HepG2 (cell line): ENCODE measurements at regions not wholly inside any gene's neighbourhood (a gene's known extent, or its start where the extent isn't known, plus 50 kb on each side); places are given as distances from the start of the nearest gene placed in this dataset.

Source experiments
- ATAC-seq: fragments of 200-7000 bp; cut with Tn5 transposase; 3 replicates; pipeline ENCODE4 v1.9.1; 2020; ENCODE audit warnings: mild to moderate bottlenecking, moderate library complexity
- BruUV-seq: library from RNA; stranded (reverse); fragments of 400-500 nt; replicated peaks from 2 replicates; lab custom pipeline; 2021; lab: Mats Ljungman, UMichigan
- CTCF ChIA-PET: fragments of 300-600 bp; formaldehyde crosslinking; extraction: SDS; loops from one replicate; lab custom pipeline; 2021; ENCODE audit warnings: low total read pairs, inconsistent platforms, low intra/inter-chr PET ratio; lab: Yijun Ruan, JAX
- POLR2A ChIA-PET: fragments of 350-600 bp; sonication (Branson Sonifier 250); formaldehyde crosslinking; loops from one replicate; lab custom pipeline; 2020; ENCODE audit warnings: antibody characterized with exemption, inconsistent platforms; lab: Yijun Ruan, JAX
- DNase-seq: peaks from one replicate; pipeline ENCODE4 v3.0.0-alpha.2; 2015; ENCODE audit warnings: low spot score
- FAIRE-seq: peaks from 3 replicates; lab custom pipeline; 2011; peaks lifted over from hg19 to GRCh38; lab: Jason Lieb, UNC
- H2AFZ ChIP-seq: one replicate; pipeline ENCODE4 v1.6.1; 2011; ENCODE audit warnings: low read length, inconsistent platforms
- H3K27ac ChIP-seq: fragments of 300-600 bp; 3 replicates; pipeline ENCODE4 v1.8.0; 2011; ENCODE audit warnings: mixed run types, mild to moderate bottlenecking, mixed read lengths, low read length, inconsistent platforms; ENCODE audit not compliant: insufficient read depth; ENCODE audit errors: extremely low read length
- H3K27me3 ChIP-seq, 2 experiments: fragments of 200-600 bp in 1 of 2; 2 replicates in 1 of 2; 3 replicates in 1 of 2; pipeline versions ENCODE4 v1.6.0 to v1.8.0; 2011; ENCODE audit warnings: low read length in 2 of 2, mild to moderate bottlenecking in 2 of 2, moderate library complexity in 2 of 2, inconsistent platforms in 1 of 2; ENCODE audit not compliant: insufficient read depth in 2 of 2, control insufficient read depth in 1 of 2
- H3K36me3 ChIP-seq, 2 experiments: fragments of 200-600 bp in 1 of 2; replicated peaks in 1 of 2; 2 replicates in 1 of 2; 3 replicates in 1 of 2; pipeline versions ENCODE4 v1.5.1 to v1.8.0; 2011; ENCODE audit warnings: low read length in 2 of 2, inconsistent platforms in 1 of 2; ENCODE audit not compliant: insufficient read depth in 2 of 2, control insufficient read depth in 1 of 2
- H3K4me1 ChIP-seq: 2 replicates; pipeline ENCODE4 v1.5.1; 2012; ENCODE audit warnings: low read length, inconsistent platforms; ENCODE audit not compliant: insufficient read depth
- H3K4me2 ChIP-seq: 2 replicates; pipeline ENCODE4 v1.6.0; 2011; ENCODE audit warnings: low read depth, low read length, inconsistent platforms
- H3K4me3 ChIP-seq, 3 experiments: fragments of 200-600 bp in 1 of 3; sonication (generic), shearing (Covaris generic) in 1 of 3; replicated peaks in 1 of 3; 2 replicates each; pipeline ENCODE4 v1.5.1; 2011 to 2016; ENCODE audit warnings: low read length in 3 of 3, inconsistent platforms in 2 of 3, low read depth in 2 of 3, mild to moderate bottlenecking in 2 of 3, control low read depth in 1 of 3, mixed read lengths in 1 of 3; ENCODE audit not compliant: insufficient read depth in 1 of 3
- H3K79me2 ChIP-seq: one replicate; pipeline ENCODE4 v1.6.1; 2011; ENCODE audit warnings: low read length, inconsistent platforms; ENCODE audit not compliant: insufficient read depth
- H3K9ac ChIP-seq: 2 replicates; pipeline ENCODE4 v1.6.0; 2011; ENCODE audit warnings: mild to moderate bottlenecking, low read depth, low read length, inconsistent platforms; ENCODE audit not compliant: insufficient read depth
- H3K9me3 ChIP-seq: 2 replicates; pipeline ENCODE4 v1.5.1; 2012; ENCODE audit warnings: mild to moderate bottlenecking, low read length
- H4K20me1 ChIP-seq: 2 replicates; pipeline ENCODE4 v1.6.0; 2011; ENCODE audit warnings: inconsistent platforms, mild to moderate bottlenecking, low read length, moderate library complexity; ENCODE audit not compliant: insufficient read depth
- AKAP8 ChIP-seq: sonication (generic); formaldehyde crosslinking; IDR thresholded peaks from 2 replicates; pipeline ENCODE4 v1.5.1; 2020; ENCODE audit warnings: mild to moderate bottlenecking, missing genetic modification reagents
- BHLHE40 ChIP-seq: IDR thresholded peaks from 2 replicates; pipeline ENCODE4 v1.6.1; 2011; ENCODE audit warnings: low read length, improper control_type of control experiment
- E2F2 ChIP-seq: sonication (generic); formaldehyde crosslinking; IDR thresholded peaks from 2 replicates; pipeline ENCODE4 v1.4.0; 2020; ENCODE audit warnings: missing genetic modification reagents, borderline replicate concordance
- EZH2 ChIP-seq: conservative IDR thresholded peaks from 2 replicates; pipeline ENCODE4 v1.6.1; 2012; ENCODE audit warnings: mild to moderate bottlenecking, low read depth, low read length, moderate library complexity
- FOXK1 ChIP-seq: sonication (generic); formaldehyde crosslinking; IDR thresholded peaks from 2 replicates; pipeline ENCODE4 v1.4.0; 2020; ENCODE audit warnings: low read depth, missing genetic modification reagents, borderline replicate concordance
- PAF1 ChIP-seq: IDR thresholded peaks from 2 replicates; pipeline ENCODE4 v1.6.1; 2016; ENCODE audit warnings: missing genetic modification reagents, missing compliant biosample characterization
- SALL1 ChIP-seq: sonication (generic); formaldehyde crosslinking; IDR thresholded peaks from 2 replicates; pipeline ENCODE4 v1.8.0; 2022; ENCODE audit warnings: mild to moderate bottlenecking, missing genetic modification reagents
- ZNF256 ChIP-seq: sonication (generic); formaldehyde crosslinking; conservative IDR thresholded peaks from 2 replicates; pipeline ENCODE4 v1.4.0; 2020; ENCODE audit warnings: missing genetic modification reagents
- ZNF577 ChIP-seq: sonication (generic); formaldehyde crosslinking; IDR thresholded peaks from 2 replicates; pipeline ENCODE4 v1.4.0; 2020; ENCODE audit warnings: mild to moderate bottlenecking, low read depth, missing genetic modification reagents, borderline replicate concordance
- ZNF746 ChIP-seq: sonication (generic); formaldehyde crosslinking; IDR thresholded peaks from 2 replicates; pipeline ENCODE4 v1.8.0; 2022; ENCODE audit warnings: mild to moderate bottlenecking, missing genetic modification reagents
- ZUFSP ChIP-seq: sonication (generic); formaldehyde crosslinking; IDR thresholded peaks from 2 replicates; pipeline ENCODE4 v1.9.0; 2021; ENCODE audit warnings: missing genetic modification reagents, mild to moderate bottlenecking, borderline replicate concordance
- ZXDC ChIP-seq: sonication (generic); formaldehyde crosslinking; IDR thresholded peaks from 2 replicates; pipeline ENCODE4 v1.5.0; 2020; ENCODE audit warnings: mild to moderate bottlenecking, missing genetic modification reagents
- WGBS: methylation state at CpG from one replicate; pipeline ENCODE4 v1.1.6; 2017; ENCODE audit warnings: low lambda C conversion rate; 5-methylcytosine and 5-hydroxymethylcytosine counted together
- in situ Hi-C: cut with HindIII; loops from 2 replicates; pipeline ENCODE4 v1.10.0; 2017; ENCODE audit warnings: low pct_unique_long_range_greater_than_20kb; ENCODE audit not compliant: extremely low pct_ligation_motif_present
- intact Hi-C: fragments of 100-400 bp; cut with micrococcal nuclease; formaldehyde crosslinking; loops from one replicate; pipeline ENCODE4 v1.10.0; 2022; ENCODE audit not compliant: unreplicated experiment

GRCh38 chr17:63278728-63279442 lies 167.2 kb downstream of the CYB561 start (continued):
- TF ChIP-seq ZNF577 (CRISPR knock-in tag) (no peak), E2F2 (no peak), BHLHE40 (no peak), ZUFSP (CRISPR knock-in tag) (no peak), SALL1 (CRISPR knock-in tag) (no peak), ZNF746 (CRISPR knock-in tag) (no peak)

GRCh38 chr17:63279498-63280230 lies 166.4 kb downstream of the CYB561 start:
- no peaks in the 10 kb centered on the region for H3K79me2 ChIP-seq
- intact Hi-C loops = loop anchor here (10.0 kb wide), 1 partner anchor 1665 kb away; no protein-coding TSS in a partner anchor
- H3K36me3 ChIP-seq = no peaks in the 10 kb centered on the region
- BruUV-seq = no TSS peak
- H4K20me1 ChIP-seq = no peaks in the 10 kb centered on the region
- H3K4me2 ChIP-seq = no peak overlapping the region
- ChIA-PET CTCF (no interaction called here), POLR2A (no interaction called here)
- no peak overlapping the region for H3K4me3 ChIP-seq
- no peak overlapping the region for H3K27ac ChIP-seq
- no peak overlapping the region for H3K9ac ChIP-seq
- no peak for ATAC-seq
- TF ChIP-seq PAF1 (CRISPR knock-in tag) (no peak), AKAP8 (no peak), FOXK1 (CRISPR knock-in tag) (no peak), EZH2 (no peak), ZNF256 (CRISPR knock-in tag) (no peak), ZXDC (CRISPR knock-in tag) (no peak)
- H3K27me3 ChIP-seq = no peaks in the 10 kb centered on the region
- H3K9me3 ChIP-seq = no peaks in the 10 kb centered on the region; the same call in 1 of the 2 replicates
- in situ Hi-C loops = no loop called here
- no peak for DNase-seq
- no peak overlapping the region for H2AFZ ChIP-seq
- WGBS = 41% methylated on average over 2 of the region's 2 CpGs
- no peaks in the 10 kb centered on the region for H3K4me1 ChIP-seq
- FAIRE-seq = no peak
